Stimulated activated CD4-positive, alpha-beta T cell treated with anti-CD3 and anti-CD28 coated beads, Interleukin-2, amount 100 ng/mL, for 4 hours (primary cell): ENCODE measurements at regions not wholly inside any gene's neighbourhood (a gene's known extent, or its start where the extent isn't known, plus 50 kb on each side); places are given as distances from the start of the nearest gene placed in this dataset.
"Not testable (repeated sequence)": the region's sequence is repeated elsewhere in the genome, so short reads cannot be mapped to it uniquely, and the experiment has no call there.

Source experiments
- DNase-seq: peaks from one replicate; pipeline ENCODE4 v3.0.0-alpha.2; 2020; ENCODE audit warnings: low read depth

DNA sequence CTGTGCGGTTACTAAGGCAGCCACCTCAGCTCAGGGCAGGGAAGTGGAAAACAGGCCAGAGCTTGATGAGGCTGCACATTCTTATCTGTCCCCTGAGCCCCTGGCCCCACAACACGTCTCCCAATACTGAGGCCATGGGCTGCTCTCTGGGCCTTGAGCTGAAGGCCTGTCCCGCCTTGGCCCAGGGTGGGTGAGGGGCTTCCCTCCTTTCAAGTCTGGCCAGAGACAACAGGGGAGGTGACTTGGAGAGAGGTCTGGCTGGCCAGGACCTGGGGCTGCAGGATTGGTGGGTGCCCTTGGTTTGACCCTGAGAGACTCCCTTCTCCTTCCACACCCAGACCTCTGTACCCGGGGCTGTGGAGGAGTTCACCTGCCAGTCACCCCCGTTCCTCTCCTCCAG lies 563.8 kb downstream of the PTPRU start:
- no peak for DNase-seq

GRCh38 chr1:29798699-29799566 lies 562.6 kb downstream of the PTPRU start:
- DNase-seq, result no peak

DNA sequence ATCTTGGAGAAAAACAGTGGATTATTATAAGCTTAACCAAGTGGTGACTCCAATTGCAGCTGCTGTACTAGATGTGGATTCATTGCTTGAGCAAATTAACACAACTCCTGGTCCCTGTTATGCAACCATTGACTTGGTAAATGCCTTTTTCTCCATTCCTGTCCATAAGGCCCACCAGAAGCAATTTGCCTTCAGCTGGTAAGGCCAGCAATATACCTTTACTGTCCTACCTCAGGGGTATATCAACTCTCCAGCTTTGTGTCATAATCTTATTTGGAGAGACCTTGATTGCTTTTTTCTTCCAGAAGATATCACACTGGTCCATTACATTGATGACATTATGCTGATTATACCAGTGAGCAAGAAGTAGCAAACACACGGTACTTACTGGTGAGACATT lies 560.8 kb downstream of the PTPRU start:
- not testable (repeated sequence) for DNase-seq

DNA sequence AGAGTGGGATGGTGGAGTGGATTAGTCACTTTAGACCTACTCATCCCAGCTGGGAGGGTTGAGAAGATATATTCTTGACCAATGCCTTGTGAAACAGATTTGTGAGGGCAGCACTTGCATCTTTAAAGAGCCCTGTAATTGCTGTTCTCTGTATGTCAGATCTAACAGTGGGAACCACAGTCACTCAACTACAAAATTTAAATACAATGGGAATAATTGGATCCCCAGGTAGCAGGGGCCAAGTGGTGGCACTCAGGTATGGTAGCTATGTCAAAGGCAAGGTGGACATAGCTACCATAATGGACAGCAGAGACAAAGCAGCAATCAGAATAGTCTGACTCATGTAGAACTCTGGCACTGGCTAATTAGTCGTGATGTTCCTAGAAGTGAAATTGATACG lies 559.6 kb downstream of the PTPRU start:
- not testable (repeated sequence) for DNase-seq

DNA sequence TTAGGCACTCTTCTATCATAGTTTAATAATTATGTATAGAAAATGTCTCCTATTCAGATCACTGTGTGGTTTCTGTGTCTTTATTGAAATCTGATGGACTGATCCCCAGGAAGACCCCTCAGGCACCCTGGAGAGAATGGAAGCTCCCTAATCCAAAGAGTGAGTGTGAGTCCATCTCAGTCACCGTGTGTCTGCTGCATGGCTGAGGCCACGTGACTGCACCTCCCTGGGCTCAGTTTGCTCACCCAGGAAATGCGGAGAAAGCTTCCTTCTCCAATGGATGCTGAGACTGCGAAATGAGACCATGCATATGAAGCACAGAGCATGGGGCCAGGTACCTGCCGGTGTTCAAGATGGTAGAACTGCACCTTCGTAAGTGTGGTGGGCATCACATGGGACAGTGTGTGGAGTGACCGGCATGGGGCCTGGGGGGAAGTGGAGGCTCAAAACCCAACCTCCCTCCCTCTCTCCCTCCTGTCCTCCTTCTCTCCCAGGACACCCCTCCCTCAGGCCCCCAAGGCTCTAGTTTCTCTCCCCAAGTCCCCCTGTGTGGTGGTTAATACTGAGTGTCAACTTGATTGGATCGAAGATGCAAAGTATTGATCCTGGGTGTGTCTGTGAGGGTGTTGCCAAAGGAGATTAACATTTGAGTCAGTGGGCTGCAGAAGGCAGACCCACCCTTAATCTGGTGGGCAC lies 557.5 kb downstream of the PTPRU start:
- DNase-seq, result no peak

DNA sequence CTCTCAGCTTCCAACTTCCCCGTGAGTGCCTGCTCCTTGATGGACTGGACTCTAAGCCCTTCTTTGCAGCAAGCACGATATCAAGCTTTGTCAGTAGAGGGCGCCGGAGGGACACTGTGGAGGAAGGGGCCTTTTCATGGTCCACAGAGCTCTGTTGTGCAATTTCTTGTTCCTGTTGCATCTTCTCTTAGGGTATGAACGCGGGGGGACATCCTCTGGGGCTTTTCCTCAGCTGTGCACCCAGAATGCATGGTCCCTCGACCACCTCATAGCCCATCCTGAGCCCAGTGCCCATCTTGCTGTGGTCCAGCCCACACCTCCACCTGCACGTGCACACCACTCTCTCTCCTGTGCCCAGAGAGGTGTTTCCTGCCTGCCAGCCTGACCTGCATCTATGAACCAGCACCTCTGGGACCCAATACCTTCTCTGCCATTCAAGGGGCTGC lies 556.8 kb downstream of the PTPRU start:
- DNase-seq, result no peak

DNA sequence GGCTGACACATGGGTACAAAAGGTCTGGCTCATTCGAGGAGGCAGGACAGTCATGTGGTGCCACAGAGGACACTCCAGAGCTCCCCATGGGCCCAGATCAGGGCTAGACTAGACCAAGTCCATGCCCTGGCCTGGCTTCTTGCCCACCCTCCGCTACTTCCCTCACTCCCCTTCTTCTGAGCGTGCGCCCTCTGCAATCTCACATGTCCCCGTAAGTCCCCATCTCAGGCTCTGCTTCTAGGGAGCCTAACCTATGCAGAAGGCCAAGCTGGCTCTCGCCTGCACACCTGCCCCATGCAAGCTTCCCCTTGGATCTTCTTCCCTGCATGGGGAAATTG lies 553.6 kb downstream of the PTPRU start:
- no peak for DNase-seq

DNA sequence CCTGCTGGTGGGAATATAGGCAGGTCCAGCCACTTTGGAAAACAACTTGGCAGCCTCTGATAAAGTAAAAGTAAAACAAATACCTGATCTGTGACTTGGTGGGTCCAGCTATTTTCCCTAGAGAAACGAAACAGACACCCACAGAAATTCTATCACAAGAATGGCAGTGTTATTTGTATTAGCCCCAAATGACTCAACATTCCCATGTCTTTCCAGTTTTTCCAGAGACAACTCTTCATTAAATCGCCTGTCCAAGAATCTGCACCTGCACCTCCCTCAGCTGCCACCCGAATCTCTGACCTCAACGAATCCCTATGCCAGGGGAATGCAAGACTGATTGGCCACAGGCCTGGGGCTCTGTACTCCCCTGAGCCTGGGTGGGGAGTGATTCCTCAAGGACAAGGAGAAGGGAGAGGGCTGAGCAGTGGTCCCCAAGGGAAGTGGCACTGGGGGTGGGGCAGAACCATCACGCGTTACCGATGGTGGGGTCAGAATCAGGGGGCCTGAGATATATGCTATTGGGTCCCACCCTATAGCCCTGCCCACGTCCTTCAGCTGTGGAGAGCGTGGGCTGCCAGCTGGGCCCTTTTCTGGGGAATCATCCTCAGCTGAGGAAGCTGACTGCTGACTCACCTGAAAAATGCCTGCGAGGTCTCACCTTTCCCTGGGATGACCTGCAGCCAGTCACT lies 553.0 kb downstream of the PTPRU start:
- no peak for DNase-seq

DNA sequence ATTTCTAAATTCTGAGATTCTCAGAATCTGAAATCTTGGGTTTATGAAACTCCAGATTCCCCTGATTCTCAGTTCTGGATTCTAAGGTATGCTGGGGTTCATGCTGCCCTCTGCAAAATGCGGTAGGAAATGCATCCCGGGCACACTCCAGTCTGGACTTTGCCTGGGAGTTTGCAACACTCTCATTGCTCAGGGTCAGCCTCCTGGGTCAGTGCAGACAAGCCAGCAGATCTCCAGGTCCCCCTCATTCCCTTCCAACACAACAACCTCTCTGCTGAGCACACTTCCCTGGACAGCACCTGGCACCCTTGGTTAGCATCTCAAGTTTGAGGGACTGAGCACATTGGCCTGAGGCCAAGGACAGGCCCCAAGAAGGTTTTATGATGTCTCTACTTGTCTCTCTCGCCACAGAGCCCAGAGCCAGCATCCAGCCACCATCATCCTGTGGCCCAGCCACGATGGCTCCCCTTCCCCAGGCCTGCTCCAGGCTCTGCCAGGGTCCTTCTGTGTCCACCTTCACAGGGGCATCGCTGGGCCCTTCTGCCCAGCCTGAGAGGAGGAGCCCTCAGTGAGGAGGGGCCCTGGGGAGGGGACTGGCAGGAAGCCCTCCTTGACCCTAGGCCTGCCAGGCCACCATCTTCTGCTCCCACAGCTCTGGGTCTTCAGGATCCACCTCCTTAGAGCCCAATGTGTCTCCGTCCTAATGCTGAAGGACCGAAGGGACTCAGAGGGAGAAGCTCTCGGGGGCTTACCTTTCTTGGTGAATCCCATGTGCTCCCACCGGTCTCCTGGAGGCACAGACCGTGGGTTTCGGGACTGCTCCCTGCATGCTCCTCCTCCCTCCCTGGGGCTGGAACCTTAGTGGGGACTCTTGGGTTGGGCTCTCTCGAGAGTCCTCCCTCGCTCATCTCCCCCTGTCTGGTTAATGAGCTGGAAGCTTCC lies 550.7 kb downstream of the PTPRU start:
- DNase-seq, result no peak

GRCh38 chr1:29786195-29786594 lies 549.9 kb downstream of the PTPRU start:
- DNase-seq, result no peak

GRCh38 chr1:29785554-29785953 lies 549.2 kb downstream of the PTPRU start:
- no peak for DNase-seq

DNA sequence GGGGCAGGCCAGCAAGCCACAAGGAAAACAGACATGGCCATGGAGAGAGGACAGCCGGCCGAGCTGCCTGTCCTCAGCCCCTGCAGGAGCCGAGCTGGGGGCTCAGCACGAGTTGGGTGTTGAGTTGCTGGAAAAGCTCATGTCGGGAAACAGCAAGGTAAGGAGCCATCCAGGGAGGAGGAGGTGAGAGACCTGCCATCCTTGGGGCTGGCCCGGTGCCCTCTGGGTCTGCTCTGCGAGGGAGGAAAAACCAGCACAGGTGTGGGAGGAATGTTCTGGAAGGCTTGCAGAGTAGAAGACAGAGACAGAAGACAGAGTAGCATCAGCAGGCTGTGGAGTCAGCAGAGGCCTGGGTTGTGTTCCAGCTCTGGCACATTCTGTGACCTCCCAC lies 548.8 kb downstream of the PTPRU start:
- no peak for DNase-seq

GRCh38 chr1:29784276-29785136 lies 548.2 kb downstream of the PTPRU start:
- no peak for DNase-seq

GRCh38 chr1:29783508-29784275 lies 547.4 kb downstream of the PTPRU start:
- DNase-seq, result no peak

DNA sequence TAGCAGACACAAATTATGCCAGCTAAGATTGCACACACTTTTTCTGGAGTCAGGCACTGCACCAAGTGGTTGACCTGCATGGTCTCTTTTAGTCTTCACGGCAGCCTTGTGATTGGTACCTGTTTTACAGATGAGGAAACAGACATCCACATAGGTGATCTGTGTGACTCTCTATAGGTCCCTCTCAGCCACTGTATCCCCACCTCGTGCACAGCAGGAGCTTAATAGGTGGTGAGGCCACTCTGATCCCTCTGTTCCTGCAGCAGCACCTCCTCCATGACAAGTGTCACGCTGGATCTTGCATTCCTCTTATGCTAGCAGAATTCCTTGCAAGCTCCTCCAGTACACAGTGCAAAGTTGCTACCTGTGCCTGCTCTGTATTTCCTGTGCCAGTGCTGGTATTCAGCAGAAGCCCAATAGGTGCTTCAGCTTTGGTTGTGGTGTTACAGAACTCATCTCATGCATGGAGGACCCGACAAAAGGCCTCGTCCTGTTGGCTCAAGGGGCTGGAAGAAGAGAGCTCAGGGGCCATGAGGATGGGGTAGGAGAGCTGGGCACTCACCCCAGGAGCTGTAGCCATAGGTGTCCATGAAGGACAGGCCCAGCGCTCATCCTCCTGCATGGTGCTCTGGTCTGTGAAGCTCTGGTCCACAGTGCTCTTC lies 546.7 kb downstream of the PTPRU start:
- DNase-seq, result no peak

DNA sequence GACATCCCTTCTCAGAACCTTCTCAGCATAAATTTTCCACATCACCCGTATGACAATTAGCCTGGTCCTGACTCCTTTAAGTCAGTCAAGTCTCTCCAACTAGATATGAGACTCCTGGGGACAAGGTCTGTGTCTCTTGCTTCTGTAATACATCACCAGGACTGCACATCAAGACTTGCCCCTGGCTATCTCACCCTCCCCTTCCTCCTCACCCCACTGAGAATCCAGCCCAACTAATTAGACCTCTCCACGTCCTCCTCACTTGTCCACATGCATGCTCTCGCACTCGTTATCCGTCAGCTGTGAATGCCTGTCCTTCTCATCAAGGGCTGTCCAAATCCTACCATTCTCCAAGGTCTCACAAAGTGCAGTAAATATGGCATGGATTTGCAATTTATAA lies 542.8 kb downstream of the PTPRU start:
- DNase-seq, result no peak

- no peak for DNase-seq
Measured at GRCh38 chr1:29777522-29777921, 541.2 kb downstream of the PTPRU start.

DNA sequence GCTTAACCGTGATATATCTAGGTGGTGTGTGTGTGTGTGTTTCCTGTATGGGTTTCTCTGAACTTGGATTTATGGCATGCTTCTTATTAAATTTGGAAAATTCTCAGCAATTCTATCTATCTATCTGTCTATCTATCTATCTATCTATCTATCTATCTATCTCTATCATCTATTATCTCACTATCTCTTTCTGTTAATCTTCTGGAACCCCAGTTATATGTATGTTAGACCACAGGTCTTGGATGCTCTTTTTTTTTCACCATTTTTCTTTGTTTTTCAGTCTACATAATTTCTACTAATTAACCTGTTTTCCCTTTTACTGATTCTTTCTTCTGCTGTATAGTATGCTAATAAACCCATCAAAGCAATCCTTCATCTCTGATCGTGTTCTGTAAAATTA lies 538.0 kb downstream of the PTPRU start:
- no peak for DNase-seq

- no peak for DNase-seq
Measured at GRCh38 chr1:29772584-29773100, 536.3 kb downstream of the PTPRU start.
